Panc1 (cell line): ENCODE measurements at regions not wholly inside any gene's neighbourhood (a gene's known extent, or its start where the extent isn't known, plus 50 kb on each side); places are given as distances from the start of the nearest gene placed in this dataset.

Source experiments
- ATAC-seq: fragments of 200-7000 bp; cut with Tn5 transposase; 2 replicates; pipeline ENCODE4 v1.9.1; 2020; ENCODE audit warnings: mild to moderate bottlenecking, moderate library complexity
- BruUV-seq: library from RNA; stranded (reverse); fragments of 400-500 nt; replicated peaks from 2 replicates; lab custom pipeline; 2021; lab: Mats Ljungman, UMichigan
- CTCF ChIA-PET: fragments of 300-600 bp; sonication (Branson Sonifier 250); formaldehyde crosslinking; loops from one replicate; lab custom pipeline; 2022; ENCODE audit warnings: antibody characterized with exemption; lab: Charles Lee
- POLR2A ChIA-PET: fragments of 300-600 bp; sonication (Branson Sonifier 250); formaldehyde crosslinking; loops from one replicate; lab custom pipeline; 2022; ENCODE audit warnings: antibody characterized with exemption; lab: Charles Lee
- DNase-seq: peaks from one replicate; pipeline ENCODE4 v3.0.0-alpha.2; 2010; ENCODE audit warnings: low read depth, low spot score
- H3K27ac ChIP-seq: 2 replicates; pipeline ENCODE4 v1.5.1; 2011; ENCODE audit warnings: mild to moderate bottlenecking, low read length, inconsistent platforms
- H3K27me3 ChIP-seq: fragments of 200-500 bp; sonication (Bioruptor generic); 2 replicates; pipeline ENCODE4 v1.6.0; 2014; ENCODE audit warnings: low read length, inconsistent platforms; ENCODE audit not compliant: control insufficient read depth, insufficient read depth
- H3K36me3 ChIP-seq: fragments of 200-500 bp; sonication (Bioruptor generic); 2 replicates; pipeline ENCODE4 v1.5.1; 2014; ENCODE audit warnings: inconsistent platforms, mild to moderate bottlenecking, low read length, moderate library complexity; ENCODE audit not compliant: control insufficient read depth, insufficient read depth
- H3K4me1 ChIP-seq: 2 replicates; pipeline ENCODE4 v1.5.1; 2011; ENCODE audit warnings: inconsistent platforms, mild to moderate bottlenecking, low read length, moderate library complexity; ENCODE audit not compliant: control insufficient read depth, insufficient read depth
- H3K4me3 ChIP-seq, 2 experiments: 2 replicates each; pipeline ENCODE4 v1.5.1; 2011 to 2012; ENCODE audit warnings: low read depth in 2 of 2, low read length in 2 of 2, mild to moderate bottlenecking in 2 of 2, inconsistent platforms in 1 of 2, moderate library complexity in 1 of 2
- H3K9me3 ChIP-seq: fragments of 200-500 bp; sonication (Bioruptor generic); 2 replicates; pipeline ENCODE4 v1.5.1; 2014; ENCODE audit warnings: low read depth, mild to moderate bottlenecking, inconsistent platforms, low read length, moderate library complexity; ENCODE audit not compliant: control insufficient read depth, insufficient read depth
- POLR2AphosphoS5 ChIP-seq: IDR thresholded peaks from 2 replicates; pipeline ENCODE4 v1.6.1; 2012; ENCODE audit warnings: mild to moderate bottlenecking, low read depth, low read length, moderate library complexity
- SIN3A ChIP-seq: IDR thresholded peaks from 2 replicates; pipeline ENCODE4 v1.6.1; 2012; ENCODE audit warnings: low read depth, mild to moderate bottlenecking, low read length, moderate library complexity, borderline replicate concordance; ENCODE audit not compliant: insufficient read depth
- TCF7L2 ChIP-seq: IDR thresholded peaks from 2 replicates; pipeline ENCODE4 v1.6.1; 2011; ENCODE audit warnings: mild to moderate bottlenecking, low read depth, low read length, inconsistent platforms
- in situ Hi-C: cut with HindIII; loops from 2 replicates; pipeline ENCODE4 v1.10.0; 2016; ENCODE audit warnings: low sequenced_read_pairs, low pct_unique_long_range_greater_than_20kb
- intact Hi-C: fragments of 100-400 bp; cut with micrococcal nuclease; formaldehyde crosslinking; loops from one replicate; pipeline ENCODE4 v1.10.0; 2022; ENCODE audit not compliant: unreplicated experiment
- TF ChIP-seq, protein P1 (sequence below), 2 experiments: IDR thresholded peaks; 2 replicates each; pipeline ENCODE4 v1.6.1; 2011 to 2012; ENCODE audit warnings: low read depth in 2 of 2, control low read depth in 1 of 2, low read length in 1 of 2, mild to moderate bottlenecking in 1 of 2, moderate library complexity in 1 of 2; ENCODE audit not compliant: insufficient read depth in 1 of 2
- TF ChIP-seq, protein P2 (sequence below): fragments of 450-650 bp; IDR thresholded peaks from 2 replicates; pipeline ENCODE4 v1.5.1; 2017; ENCODE audit warnings: mild to moderate bottlenecking

DNA sequence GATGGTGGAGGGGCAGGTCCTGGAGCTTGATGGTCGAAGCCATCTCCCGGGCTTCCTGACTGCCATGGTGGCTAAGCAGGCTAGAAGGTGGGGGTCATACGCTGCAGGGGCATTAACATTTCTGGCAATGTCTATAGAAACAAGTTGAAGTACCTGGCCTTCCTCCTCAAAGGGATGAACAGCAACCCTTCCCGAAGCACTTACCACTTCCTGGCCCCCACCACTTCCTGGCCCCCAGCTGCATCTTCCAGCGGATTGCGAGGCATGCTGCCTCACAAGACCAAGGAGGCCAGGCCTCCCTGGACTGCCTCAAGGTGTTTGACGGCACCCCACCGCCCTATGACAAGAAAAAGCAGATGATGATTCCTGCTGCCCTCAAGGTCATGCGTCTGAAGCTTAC is 97.0 kb upstream of the MOCS2 start:
- in situ Hi-C loops (no loop called here), intact Hi-C loops (no loop called here)
- no peak for ATAC-seq
- no peak for TF ChIP-seq TCF7L2
- TF ChIP-seq POLR2AphosphoS5: no peak
- TF ChIP-seq, protein P1, sequence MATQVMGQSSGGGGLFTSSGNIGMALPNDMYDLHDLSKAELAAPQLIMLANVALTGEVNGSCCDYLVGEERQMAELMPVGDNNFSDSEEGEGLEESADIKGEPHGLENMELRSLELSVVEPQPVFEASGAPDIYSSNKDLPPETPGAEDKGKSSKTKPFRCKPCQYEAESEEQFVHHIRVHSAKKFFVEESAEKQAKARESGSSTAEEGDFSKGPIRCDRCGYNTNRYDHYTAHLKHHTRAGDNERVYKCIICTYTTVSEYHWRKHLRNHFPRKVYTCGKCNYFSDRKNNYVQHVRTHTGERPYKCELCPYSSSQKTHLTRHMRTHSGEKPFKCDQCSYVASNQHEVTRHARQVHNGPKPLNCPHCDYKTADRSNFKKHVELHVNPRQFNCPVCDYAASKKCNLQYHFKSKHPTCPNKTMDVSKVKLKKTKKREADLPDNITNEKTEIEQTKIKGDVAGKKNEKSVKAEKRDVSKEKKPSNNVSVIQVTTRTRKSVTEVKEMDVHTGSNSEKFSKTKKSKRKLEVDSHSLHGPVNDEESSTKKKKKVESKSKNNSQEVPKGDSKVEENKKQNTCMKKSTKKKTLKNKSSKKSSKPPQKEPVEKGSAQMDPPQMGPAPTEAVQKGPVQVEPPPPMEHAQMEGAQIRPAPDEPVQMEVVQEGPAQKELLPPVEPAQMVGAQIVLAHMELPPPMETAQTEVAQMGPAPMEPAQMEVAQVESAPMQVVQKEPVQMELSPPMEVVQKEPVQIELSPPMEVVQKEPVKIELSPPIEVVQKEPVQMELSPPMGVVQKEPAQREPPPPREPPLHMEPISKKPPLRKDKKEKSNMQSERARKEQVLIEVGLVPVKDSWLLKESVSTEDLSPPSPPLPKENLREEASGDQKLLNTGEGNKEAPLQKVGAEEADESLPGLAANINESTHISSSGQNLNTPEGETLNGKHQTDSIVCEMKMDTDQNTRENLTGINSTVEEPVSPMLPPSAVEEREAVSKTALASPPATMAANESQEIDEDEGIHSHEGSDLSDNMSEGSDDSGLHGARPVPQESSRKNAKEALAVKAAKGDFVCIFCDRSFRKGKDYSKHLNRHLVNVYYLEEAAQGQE (IDR thresholded peaks at IDR 0.05; ENCODE audit: insufficient read depth in 1 of 2, low read depth in 2 of 2, low read length in 1 of 2): no peak
- TF ChIP-seq, protein P2, sequence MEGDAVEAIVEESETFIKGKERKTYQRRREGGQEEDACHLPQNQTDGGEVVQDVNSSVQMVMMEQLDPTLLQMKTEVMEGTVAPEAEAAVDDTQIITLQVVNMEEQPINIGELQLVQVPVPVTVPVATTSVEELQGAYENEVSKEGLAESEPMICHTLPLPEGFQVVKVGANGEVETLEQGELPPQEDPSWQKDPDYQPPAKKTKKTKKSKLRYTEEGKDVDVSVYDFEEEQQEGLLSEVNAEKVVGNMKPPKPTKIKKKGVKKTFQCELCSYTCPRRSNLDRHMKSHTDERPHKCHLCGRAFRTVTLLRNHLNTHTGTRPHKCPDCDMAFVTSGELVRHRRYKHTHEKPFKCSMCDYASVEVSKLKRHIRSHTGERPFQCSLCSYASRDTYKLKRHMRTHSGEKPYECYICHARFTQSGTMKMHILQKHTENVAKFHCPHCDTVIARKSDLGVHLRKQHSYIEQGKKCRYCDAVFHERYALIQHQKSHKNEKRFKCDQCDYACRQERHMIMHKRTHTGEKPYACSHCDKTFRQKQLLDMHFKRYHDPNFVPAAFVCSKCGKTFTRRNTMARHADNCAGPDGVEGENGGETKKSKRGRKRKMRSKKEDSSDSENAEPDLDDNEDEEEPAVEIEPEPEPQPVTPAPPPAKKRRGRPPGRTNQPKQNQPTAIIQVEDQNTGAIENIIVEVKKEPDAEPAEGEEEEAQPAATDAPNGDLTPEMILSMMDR: no peak
- TF ChIP-seq SIN3A: no peak
- no peak overlapping the region for H3K27ac ChIP-seq
- H3K4me1 ChIP-seq: no peaks in the 10 kb centered on the region
- no peak overlapping the region for H3K4me3 ChIP-seq
- H3K36me3 ChIP-seq: no peaks in the 10 kb centered on the region
- no TSS peak for BruUV-seq
- no peak for DNase-seq
- ChIA-PET CTCF (no interaction called here), POLR2A (interaction anchor here (0.6 kb wide), 1 partner anchor 617 kb away, joined by 4 read pairs; no protein-coding TSS in a partner anchor)
- no peaks in the 10 kb centered on the region for H3K27me3 ChIP-seq
- H3K9me3 ChIP-seq: no peaks in the 10 kb centered on the region

DNA sequence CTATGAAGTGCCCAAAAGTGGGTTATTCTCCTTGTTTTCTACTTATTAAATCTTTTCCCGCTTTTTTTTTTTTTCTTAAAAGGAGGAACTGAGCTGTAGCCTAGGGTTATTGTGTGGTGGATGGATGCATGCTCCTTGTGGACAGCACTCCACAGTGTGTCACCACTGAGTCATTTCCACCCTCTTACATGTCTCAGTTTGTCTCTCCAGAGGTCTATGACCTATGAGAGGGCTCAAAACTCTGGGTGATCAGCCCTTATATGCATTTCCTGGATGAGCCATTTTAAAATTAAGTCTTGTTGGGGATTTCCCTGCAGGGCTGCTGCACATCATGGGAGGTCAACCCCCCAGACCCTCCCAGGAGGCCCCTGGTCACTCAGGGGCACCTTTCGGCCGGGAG is 102.2 kb upstream of the MOCS2 start:
- Histone ChIP-seq H3K9me3 (no peaks in the 10 kb centered on the region), H3K27ac (no peak overlapping the region), H3K36me3 (no peaks in the 10 kb centered on the region), H3K4me1 (no peaks in the 10 kb centered on the region), H3K27me3 (no peaks in the 10 kb centered on the region), H3K4me3 (no peak overlapping the region)
- ATAC-seq: no peak
- intact Hi-C loops (no loop called here), in situ Hi-C loops (no loop called here)
- TF ChIP-seq TCF7L2: no peak
- no peak for TF ChIP-seq POLR2AphosphoS5
- no peak for TF ChIP-seq SIN3A
- TF ChIP-seq, protein P1 (IDR thresholded peaks at IDR 0.05; ENCODE audit: insufficient read depth in 1 of 2, low read depth in 2 of 2, low read length in 1 of 2): no peak
- TF ChIP-seq, protein P2: no peak
- BruUV-seq: no TSS peak
- ChIA-PET CTCF (no interaction called here), POLR2A (no interaction called here)
- no peak for DNase-seq
